CD4-positive, alpha-beta T cell treated with Interferon alpha-2 for 1 hour (primary cell): ENCODE measurements at regions not wholly inside any gene's neighbourhood (a gene's known extent, or its start where the extent isn't known, plus 50 kb on each side); places are given as distances from the start of the nearest gene placed in this dataset.
"Not testable (repeated sequence)": the region's sequence is repeated elsewhere in the genome, so short reads cannot be mapped to it uniquely, and the experiment has no call there.

ENCODE experiments used
- DNase-seq, 2 donors: peaks; one replicate each; pipeline ENCODE4 v3.0.0-alpha.2; 2020 to 2022

DNA sequence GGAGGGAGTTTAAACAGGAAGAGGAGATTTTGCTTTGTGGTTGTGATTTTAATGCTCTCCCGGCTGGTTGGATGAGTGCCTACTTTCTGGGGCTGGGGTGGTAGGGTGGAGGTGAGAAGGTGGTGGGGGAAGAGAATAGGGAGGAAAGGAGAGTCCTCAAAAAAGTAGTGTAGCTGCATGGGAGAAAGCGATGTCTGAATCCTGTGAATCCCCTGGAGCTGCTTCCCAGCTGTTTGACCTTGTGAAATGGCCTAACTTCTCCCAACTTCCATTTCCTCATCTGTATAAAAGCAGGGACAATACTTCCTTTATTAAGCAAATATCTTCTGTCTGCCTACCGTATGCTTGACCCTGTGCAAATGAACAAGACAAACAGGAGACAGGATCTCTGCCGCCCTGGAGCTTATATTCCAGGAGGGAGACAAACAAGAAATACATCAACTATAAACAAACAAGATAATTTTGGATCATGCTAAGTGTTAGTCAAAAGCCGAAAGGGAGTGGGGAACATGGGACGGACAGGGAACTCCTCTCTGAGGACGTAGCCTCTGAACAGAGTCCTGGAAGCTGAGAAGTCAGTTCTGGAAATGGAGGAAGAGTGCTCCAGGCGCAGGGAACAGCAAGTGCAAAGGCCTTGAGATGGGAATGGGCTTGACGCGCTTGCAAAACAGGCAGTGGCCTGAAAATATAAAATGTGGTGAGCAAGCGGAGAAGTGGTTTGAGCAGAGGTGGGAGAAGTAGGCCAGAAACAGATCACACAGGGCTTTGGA is 103.5 kb downstream of the SPRY4 start:
- DNase-seq = no peak

DNA sequence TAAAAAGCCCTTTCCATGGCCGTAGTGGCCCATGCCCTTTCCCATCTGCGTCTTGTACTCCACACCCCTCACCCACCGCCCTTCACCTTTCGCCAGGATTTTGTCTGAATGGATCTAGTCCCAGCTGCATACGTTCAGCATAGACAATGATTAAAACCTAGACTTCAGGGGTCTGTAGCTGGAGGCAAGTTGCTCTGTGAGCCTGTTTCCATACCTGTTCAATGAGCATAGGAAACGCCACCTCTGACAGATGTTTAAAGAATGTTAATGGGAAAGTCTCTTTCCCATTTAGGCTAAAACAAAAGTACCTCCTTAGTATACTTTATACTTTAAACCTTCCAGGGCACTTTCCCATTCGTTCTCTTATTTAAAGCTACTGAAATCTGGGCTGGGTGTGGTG is 105.7 kb downstream of the SPRY4 start:
- no peak for DNase-seq

GRCh38 chr5:142216931-142217330 is 107.9 kb downstream of the SPRY4 start:
- DNase-seq = no peak

GRCh38 chr5:142215915-142216681 is 107.5 kb downstream of the NDFIP1 start:
- DNase-seq = no peak

GRCh38 chr5:142213077-142213476 is 104.5 kb downstream of the NDFIP1 start:
- DNase-seq = no peak

GRCh38 chr5:142211918-142212317 is 103.3 kb downstream of the NDFIP1 start:
- DNase-seq = no peak

DNA sequence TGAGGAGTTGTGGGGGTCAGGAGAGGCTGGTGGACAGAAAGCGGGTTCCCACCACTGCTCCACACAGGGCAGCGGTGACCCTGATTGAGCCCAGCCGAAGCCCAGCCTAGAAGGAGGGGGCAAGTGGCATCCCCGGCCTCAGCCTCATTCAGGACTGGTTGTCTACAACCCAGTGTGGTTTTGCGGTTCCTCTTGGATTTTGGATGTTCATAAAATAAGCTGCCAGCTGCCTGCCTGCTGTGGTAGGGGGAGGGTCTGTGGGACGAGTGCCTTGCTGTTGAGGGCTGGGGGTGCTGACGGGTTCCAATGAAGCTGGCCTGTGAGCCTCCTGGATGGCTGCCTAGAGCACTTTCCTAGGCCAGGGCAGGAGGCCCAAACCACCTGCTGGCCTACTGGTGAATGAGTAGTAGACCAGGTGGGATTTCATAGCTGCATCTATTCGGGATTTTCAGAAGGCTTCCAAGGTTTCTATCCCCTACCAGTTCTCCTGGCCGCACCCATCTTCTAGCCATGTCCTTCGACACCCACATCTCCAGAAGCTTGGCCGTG is 102.4 kb downstream of the NDFIP1 start:
- DNase-seq = no peak

DNA sequence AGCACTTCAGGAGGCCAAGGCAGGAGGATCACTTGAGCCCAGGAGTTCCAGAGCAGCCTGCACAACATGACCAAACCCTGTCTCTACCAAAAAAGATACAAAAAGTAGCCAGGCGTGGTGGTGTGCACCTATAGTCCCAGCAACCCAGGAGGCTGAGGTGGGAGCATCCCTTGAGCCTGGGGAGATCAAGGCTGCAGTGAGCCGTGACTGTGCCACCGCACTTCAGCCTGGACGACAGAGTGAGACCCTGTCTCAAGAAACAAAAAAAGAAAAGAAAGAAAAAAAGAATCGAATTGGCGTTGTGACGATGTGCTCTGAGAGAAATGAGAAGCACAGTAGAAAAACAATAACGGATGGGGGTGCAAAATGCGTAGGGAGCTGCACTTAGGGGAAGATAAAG is 101.4 kb downstream of the NDFIP1 start:
- no peak for DNase-seq

DNA sequence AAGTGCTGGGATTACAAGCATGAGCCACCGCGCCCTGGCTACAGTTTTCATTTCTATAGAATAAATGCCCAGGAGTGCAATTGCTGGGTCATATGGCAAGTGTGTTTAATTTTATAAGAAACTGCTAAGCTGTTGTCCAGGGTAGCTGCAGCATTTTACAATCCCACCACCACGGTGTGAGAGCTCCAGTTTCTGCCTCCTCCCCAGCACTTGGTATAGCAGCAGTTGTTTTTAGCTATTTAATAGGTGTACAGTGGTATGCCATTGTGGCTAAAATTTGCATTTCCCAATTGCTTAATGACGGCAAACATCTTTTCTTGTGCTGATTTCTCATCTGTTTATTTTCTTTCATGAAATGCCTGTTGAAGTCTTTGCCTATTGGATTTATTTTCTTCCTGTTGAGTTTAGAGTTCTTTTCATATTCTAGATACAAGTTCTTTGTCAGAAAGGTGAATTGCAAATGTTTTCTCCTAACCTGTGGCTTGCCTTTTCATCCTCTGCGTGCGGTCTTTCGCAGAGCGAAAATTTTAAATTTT is 100.3 kb downstream of the NDFIP1 start:
- no peak for DNase-seq

GRCh38 chr5:142208244-142208643 is 99.7 kb downstream of the NDFIP1 start:
- DNase-seq = not testable (repeated sequence)

GRCh38 chr5:142206801-142207200 is 98.2 kb downstream of the NDFIP1 start:
- DNase-seq = no peak

DNA sequence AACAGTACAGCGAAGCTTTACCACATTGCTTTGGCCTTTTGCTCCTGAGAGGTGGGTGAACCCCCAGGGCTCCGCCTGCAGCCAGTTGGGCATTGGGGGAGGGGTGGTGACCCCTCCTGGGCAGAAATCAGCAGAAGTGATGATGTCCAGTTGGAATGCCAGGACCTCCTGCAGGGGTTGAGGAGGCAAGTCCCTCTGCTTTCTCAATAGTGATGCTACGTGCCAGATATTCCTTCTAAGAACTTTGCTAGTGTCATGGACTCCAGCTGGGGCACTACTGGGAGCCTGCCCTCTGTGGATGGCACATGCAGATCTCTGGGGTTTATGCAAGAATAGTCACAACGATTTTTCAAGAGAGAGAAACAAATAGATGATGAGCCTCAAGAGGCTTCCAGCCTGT is 95.6 kb downstream of the NDFIP1 start:
- DNase-seq = no peak
